MM.1S (cell line): ENCODE measurements at regions not wholly inside any gene's neighbourhood (a gene's known extent, or its start where the extent isn't known, plus 50 kb on each side); places are given as distances from the start of the nearest gene placed in this dataset.

ENCODE experiments used
- DNase-seq: peaks from one replicate; pipeline ENCODE4 v3.0.0-alpha.2; 2015
- H2AFZ ChIP-seq: fragments of 300-600 bp; sonication (generic); 2 replicates; pipeline ENCODE4 v1.6.0; 2016; ENCODE audit warnings: antibody characterized with exemption, low read length
- H3F3A ChIP-seq: fragments of 300-600 bp; sonication (generic); 2 replicates; pipeline ENCODE4 v1.6.1; 2016; ENCODE audit warnings: mild to moderate bottlenecking, antibody characterized with exemption, low read length, moderate library complexity, mixed read lengths; ENCODE audit not compliant: insufficient read depth
- H3K27ac ChIP-seq: fragments of 300-600 bp; sonication (generic); 2 replicates; pipeline ENCODE4 v1.5.1; 2016; ENCODE audit warnings: mild to moderate bottlenecking, low read length
- H3K27me3 ChIP-seq: fragments of 300-600 bp; sonication (generic); replicated peaks from 2 replicates; pipeline ENCODE4 v1.6.0; 2016; ENCODE audit warnings: low read length; ENCODE audit not compliant: insufficient read depth
- H3K36me3 ChIP-seq: fragments of 300-600 bp; sonication (generic); replicated peaks from 2 replicates; pipeline ENCODE4 v1.6.1; 2016; ENCODE audit warnings: mild to moderate bottlenecking, low read length, mixed read lengths; ENCODE audit not compliant: insufficient read depth
- H3K4me1 ChIP-seq: fragments of 300-600 bp; sonication (generic); 2 replicates; pipeline ENCODE4 v1.6.1; 2016; ENCODE audit warnings: low read length, mixed read lengths
- H3K4me2 ChIP-seq: fragments of 300-600 bp; sonication (generic); 2 replicates; pipeline ENCODE4 v1.6.0; 2016; ENCODE audit warnings: low read depth, low read length
- H3K4me3 ChIP-seq: fragments of 300-600 bp; sonication (generic); 2 replicates; pipeline ENCODE4 v1.5.1; 2016; ENCODE audit warnings: low read length, mixed read lengths
- H3K79me2 ChIP-seq: fragments of 300-600 bp; sonication (generic); 2 replicates; pipeline ENCODE4 v1.6.1; 2016; ENCODE audit warnings: mixed run types, low read length, mixed read lengths
- H3K9ac ChIP-seq: fragments of 300-600 bp; sonication (generic); 2 replicates; pipeline ENCODE4 v1.6.1; 2016; ENCODE audit warnings: low read length, mixed read lengths
- H3K9me2 ChIP-seq: fragments of 300-600 bp; sonication (generic); replicated peaks from 2 replicates; pipeline ENCODE4 v1.6.1; 2016; ENCODE audit warnings: mild to moderate bottlenecking, low read length, mixed read lengths; ENCODE audit not compliant: insufficient read depth
- H3K9me3 ChIP-seq: fragments of 300-600 bp; sonication (generic); replicated peaks from 2 replicates; pipeline ENCODE4 v1.6.1; 2016; ENCODE audit warnings: mild to moderate bottlenecking, low read length, mixed read lengths; ENCODE audit not compliant: insufficient read depth
- H4K20me1 ChIP-seq: fragments of 300-600 bp; sonication (generic); 2 replicates; pipeline ENCODE4 v1.6.1; 2016; ENCODE audit warnings: mild to moderate bottlenecking, low read length, moderate library complexity, mixed read lengths; ENCODE audit not compliant: insufficient read depth
- EZH2 ChIP-seq: fragments of 300-600 bp; sonication (generic); optimal IDR thresholded peaks from 2 replicates; pipeline ENCODE3; 2017; ENCODE audit warnings: low read depth, mild to moderate bottlenecking, antibody characterized with exemption, low read length, mixed read lengths
- EZH2phosphoT487 ChIP-seq: fragments of 300-600 bp; sonication (generic); IDR thresholded peaks from 2 replicates; pipeline ENCODE4 v1.6.1; 2018; ENCODE audit warnings: antibody characterized with exemption, low read length
- TF ChIP-seq, protein P1 (sequence below): fragments of 300-600 bp; sonication (generic); IDR thresholded peaks from 2 replicates; pipeline ENCODE4 v1.5.1; 2016; ENCODE audit warnings: antibody characterized with exemption, low read length, mixed read lengths

DNA sequence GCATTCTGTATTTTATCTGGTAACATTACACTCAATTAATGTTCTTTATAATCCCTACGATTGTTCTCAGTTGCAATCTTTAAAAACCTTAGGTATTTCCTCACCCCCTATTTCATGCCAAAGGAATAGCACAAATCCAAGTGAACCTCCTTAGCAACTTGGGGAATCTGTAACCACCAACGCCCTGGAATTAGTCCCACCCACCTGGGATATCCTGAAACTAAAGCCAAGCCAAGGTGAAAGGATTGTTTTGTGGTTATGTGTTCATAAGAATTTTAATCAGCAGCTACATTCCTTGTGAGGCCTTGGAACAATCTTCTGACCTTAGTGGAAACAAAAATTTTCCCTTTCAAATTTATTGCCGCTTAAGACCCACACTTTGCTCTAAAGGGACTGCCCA lies 908.7 kb downstream of the TTLL7 start:
- Histone ChIP-seq H3K36me3 (no peaks in the 10 kb centered on the region), H3K4me1 (no peaks in the 10 kb centered on the region), H3K4me3 (no peak overlapping the region), H3K9me3 (no peaks in the 10 kb centered on the region), H3K27ac (no peak overlapping the region), H4K20me1 (no peaks in the 10 kb centered on the region), H3K79me2 (no peaks in the 10 kb centered on the region), H2AFZ (no peak overlapping the region), H3K9me2 (no peaks in the 10 kb centered on the region), H3K4me2 (no peak overlapping the region), H3K9ac (no peak overlapping the region), H3K27me3 (no peaks in the 10 kb centered on the region), H3F3A (no peaks in the 10 kb centered on the region)
- TF ChIP-seq, protein P1, sequence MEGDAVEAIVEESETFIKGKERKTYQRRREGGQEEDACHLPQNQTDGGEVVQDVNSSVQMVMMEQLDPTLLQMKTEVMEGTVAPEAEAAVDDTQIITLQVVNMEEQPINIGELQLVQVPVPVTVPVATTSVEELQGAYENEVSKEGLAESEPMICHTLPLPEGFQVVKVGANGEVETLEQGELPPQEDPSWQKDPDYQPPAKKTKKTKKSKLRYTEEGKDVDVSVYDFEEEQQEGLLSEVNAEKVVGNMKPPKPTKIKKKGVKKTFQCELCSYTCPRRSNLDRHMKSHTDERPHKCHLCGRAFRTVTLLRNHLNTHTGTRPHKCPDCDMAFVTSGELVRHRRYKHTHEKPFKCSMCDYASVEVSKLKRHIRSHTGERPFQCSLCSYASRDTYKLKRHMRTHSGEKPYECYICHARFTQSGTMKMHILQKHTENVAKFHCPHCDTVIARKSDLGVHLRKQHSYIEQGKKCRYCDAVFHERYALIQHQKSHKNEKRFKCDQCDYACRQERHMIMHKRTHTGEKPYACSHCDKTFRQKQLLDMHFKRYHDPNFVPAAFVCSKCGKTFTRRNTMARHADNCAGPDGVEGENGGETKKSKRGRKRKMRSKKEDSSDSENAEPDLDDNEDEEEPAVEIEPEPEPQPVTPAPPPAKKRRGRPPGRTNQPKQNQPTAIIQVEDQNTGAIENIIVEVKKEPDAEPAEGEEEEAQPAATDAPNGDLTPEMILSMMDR: no peak
- no peak for TF ChIP-seq EZH2
- no peak for DNase-seq

DNA sequence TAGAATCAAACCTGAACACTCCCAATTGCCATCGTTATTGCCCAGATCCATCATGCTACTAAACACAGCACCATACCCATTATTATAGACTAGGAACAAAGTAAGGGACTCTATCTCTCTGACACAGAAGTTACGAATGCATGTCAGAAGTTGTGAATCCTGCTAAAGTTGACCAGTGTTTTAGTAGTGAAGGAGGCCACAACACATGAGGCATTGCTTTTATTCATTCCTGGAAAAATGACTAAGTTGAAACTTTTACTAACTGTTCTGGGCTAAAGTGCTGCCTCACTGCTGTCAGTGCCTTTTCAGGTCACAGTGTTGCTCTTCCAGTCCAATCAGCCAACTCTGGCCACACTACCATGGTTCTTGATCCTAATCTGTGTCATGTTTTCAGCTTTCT lies 911.1 kb downstream of the TTLL7 start:
- no peak for DNase-seq
- Histone ChIP-seq H3K27ac (no peak overlapping the region), H3K9me3 (no peaks in the 10 kb centered on the region), H3K4me2 (no peak overlapping the region), H3K27me3 (no peaks in the 10 kb centered on the region), H3K79me2 (no peaks in the 10 kb centered on the region), H4K20me1 (no peaks in the 10 kb centered on the region), H2AFZ (no peak overlapping the region), H3K9ac (no peak overlapping the region), H3F3A (no peaks in the 10 kb centered on the region), H3K4me3 (no peak overlapping the region), H3K9me2 (no peaks in the 10 kb centered on the region), H3K4me1 (no peaks in the 10 kb centered on the region), H3K36me3 (no peaks in the 10 kb centered on the region)
- TF ChIP-seq EZH2 (no peak), EZH2phosphoT487 (no peak)
- TF ChIP-seq, protein P1: no peak

DNA sequence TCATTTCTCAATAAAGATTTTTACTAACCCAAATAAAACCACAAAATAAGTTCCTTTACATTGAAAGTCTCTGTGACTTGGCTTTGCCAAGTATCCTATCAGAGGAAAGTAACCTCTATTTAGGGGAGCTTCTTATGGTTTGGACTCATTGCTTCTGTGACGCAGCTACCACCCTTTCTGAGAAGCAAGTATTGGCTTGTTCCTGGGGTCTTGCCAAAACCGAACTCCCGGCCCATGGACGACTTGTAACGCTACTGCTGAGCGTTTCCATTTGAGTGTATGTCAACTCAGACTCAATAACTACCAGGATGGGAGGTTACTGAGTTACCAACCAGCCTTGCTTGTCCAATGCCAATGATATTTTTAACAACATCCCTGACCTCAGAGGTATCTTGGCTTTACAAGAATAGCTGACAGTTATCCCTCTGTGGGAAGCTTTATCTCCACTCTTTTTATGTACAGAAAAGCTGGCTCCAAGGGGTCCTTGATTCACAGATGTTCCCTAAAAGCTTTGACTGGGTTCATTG lies 911.9 kb downstream of the TTLL7 start:
- Histone ChIP-seq H3K9me2 (no peaks in the 10 kb centered on the region), H3K27me3 (no peaks in the 10 kb centered on the region), H3K27ac (no peak overlapping the region), H4K20me1 (no peaks in the 10 kb centered on the region), H3K79me2 (no peaks in the 10 kb centered on the region), H3K9ac (no peak overlapping the region), H3K36me3 (no peaks in the 10 kb centered on the region), H3K4me1 (no peaks in the 10 kb centered on the region), H3K9me3 (no peaks in the 10 kb centered on the region), H3K4me3 (no peak overlapping the region), H3K4me2 (no peak overlapping the region), H3F3A (no peaks in the 10 kb centered on the region), H2AFZ (no peak overlapping the region)
- TF ChIP-seq, protein P1: no peak
- TF ChIP-seq EZH2 (no peak), EZH2phosphoT487 (no peak)
- DNase-seq: no peak
